Cerebellar cortex (tissue), 1 donor: ENCODE measurements at regions not wholly inside any gene's neighbourhood (a gene's known extent, or its start where the extent isn't known, plus 50 kb on each side); places are given as distances from the start of the nearest gene placed in this dataset.
"Not testable (repeated sequence)": the region's sequence is repeated elsewhere in the genome, so short reads cannot be mapped to it uniquely, and the experiment has no call there.

Source experiments
- DNase-seq: peaks from one replicate; pipeline ENCODE4 v3.0.0-alpha.2; 2015; ENCODE audit warnings: low spot score

GRCh38 chr5:87198010-87198409 lies 69.7 kb upstream of the RASA1 start:
- DNase-seq = no peak

- not testable (repeated sequence) for DNase-seq
Measured at GRCh38 chr5:87199246-87199645, 68.4 kb upstream of the RASA1 start.

GRCh38 chr5:87199704-87200103 lies 68.0 kb upstream of the RASA1 start:
- not testable (repeated sequence) for DNase-seq

GRCh38 chr5:87210076-87210475 lies 57.6 kb upstream of the RASA1 start:
- DNase-seq = no peak

- no peak for DNase-seq
Measured at GRCh38 chr5:87210743-87211142, 56.9 kb upstream of the RASA1 start.

GRCh38 chr5:87211676-87212075 lies 56.0 kb upstream of the RASA1 start:
- no peak for DNase-seq

GRCh38 chr5:87212183-87212582 lies 55.5 kb upstream of the RASA1 start:
- DNase-seq = not testable (repeated sequence)

- not testable (repeated sequence) for DNase-seq
Measured at GRCh38 chr5:87217480-87217879, 50.2 kb upstream of the RASA1 start.
